GM21723 (cell line): ENCODE measurements at regions not wholly inside any gene's neighbourhood (a gene's known extent, or its start where the extent isn't known, plus 50 kb on each side); places are given as distances from the start of the nearest gene placed in this dataset.
A peak's percentile ranks its signal among the peaks of the same experiment; 100 is the strongest.
"Not testable (repeated sequence)": the region's sequence is repeated elsewhere in the genome, so short reads cannot be mapped to it uniquely, and the experiment has no call there.

ENCODE experiments used
- ATAC-seq: cut with Tn5 transposase; IDR thresholded peaks from one replicate; pipeline ENCODE4 v1.9.1; 2021; ENCODE audit warnings: mild to moderate bottlenecking, moderate library complexity; ENCODE audit not compliant: unreplicated experiment

DNA sequence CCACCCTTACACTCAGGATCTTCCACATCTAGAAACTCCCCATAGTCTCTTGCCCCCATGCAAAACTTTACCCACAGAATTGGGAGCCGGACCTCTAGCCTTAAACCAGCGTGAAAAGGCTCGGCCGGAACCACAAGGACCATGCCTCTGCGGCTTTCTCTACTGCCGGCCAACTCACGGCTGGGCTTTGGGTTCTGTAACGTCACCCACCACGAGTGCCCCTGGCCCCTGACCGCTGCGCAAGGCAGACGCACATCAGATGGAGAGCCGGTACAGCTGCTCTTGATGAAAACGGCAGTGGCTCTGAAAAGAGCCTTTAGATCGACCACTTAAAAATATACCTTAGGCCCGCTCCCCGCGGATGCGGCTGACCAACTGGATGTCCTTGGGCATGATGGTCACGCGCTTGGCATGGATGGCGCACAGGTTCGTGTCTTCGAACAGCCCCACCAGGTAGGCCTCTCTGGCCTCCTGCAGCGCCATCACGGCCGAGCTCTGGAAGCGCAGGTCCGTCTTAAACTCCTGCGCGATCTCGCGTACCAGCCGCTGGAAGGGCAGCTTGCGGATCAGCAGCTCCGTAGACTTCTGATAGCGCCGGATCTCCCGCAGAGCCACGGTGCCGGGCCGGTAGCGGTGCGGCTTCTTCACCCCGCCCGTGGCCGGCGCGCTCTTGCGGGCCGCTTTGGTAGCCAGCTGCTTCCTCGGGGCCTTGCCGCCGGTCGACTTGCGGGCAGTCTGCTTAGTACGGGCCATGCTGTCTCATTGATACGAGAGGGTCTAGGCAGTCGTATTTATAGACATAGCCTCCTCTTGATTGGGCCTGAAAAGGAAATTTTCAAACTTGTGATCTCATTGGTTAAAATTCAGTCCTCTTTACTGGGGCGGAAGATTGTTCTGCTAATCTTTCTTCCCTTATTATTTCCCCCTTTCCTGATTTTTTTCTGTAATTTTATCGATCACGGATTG is 66.3 kb downstream of the FAM72C start:
- ATAC-seq = not testable (repeated sequence)

DNA sequence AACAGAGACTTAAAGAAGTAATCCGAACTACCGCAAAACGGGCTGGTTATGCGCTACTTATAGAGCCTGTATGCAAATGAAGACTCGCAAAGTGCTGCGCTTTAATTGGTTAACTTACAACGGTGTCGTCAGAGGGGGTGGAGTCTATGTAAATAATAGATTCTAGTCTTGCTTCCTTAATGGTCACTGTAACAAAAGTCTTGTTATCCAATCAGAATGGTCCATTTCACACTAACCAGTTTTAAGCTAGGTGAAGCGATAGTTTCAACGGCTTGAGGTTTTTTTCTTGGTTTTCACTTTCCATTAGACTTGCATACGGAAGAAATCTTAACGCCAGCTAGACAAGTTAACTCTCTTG is 67.2 kb downstream of the FAM72C start:
- ATAC-seq = not testable (repeated sequence)

GRCh38 chr1:143903899-143904621 is 67.7 kb downstream of the FAM72C start:
- ATAC-seq = not testable (repeated sequence)

- ATAC-seq = not testable (repeated sequence)
Measured at GRCh38 chr1:143896377-143896776, 75.4 kb downstream of the FAM72C start.

DNA sequence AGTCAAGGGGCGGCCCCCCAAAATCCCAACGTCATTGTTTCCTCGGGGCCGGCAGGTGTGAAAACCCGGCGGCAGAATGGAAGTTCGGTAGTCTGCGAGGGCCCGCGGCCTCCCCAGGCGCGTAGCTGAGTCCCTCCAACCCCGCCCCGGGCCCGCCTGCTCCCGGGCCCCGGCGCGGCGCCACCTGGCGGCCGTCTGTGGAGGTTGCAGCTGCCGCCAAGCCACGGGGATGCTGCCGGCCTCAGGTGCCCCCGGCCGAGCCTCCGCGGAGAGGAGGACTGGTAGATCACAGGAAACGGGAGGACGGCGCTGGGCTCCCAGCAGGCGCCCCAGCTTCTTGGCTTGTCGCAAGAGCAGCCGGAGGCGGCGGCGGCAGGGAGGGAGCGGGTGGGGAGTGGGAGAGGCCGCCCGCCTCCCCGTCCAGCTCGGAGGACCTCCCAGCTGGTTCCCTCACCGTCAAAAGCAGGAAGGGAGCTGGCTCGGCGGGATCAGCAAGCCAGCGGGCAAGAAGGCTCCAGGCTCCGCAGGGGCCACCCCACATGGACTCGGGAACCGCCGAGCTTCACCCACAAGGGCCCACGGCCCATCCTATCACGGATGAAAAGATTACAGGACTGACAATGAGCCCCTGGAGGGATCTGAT is 86.7 kb downstream of the FAM72C start:
- ATAC-seq = peak; percentile 95

DNA sequence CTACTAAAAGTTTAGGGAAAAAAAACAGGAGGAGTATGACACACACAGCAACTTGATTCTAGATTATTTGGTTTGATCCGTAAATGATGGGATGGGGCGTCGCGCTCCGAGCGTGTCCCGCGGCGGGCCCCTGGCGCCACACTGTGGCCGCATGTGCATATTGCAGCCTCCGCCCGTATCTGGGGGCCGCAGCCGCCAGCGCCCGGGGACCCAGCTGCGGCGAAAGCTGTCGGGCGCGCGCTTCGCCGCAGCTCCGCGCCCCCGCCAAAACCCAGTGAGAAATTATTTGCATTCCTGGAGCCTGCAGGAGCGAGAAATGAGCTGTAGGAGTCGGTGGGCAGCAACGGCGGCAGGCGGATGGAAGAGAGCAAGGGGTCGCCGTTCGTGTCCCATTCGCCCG is 87.3 kb downstream of the FAM72C start:
- peak; percentile 91 for ATAC-seq

DNA sequence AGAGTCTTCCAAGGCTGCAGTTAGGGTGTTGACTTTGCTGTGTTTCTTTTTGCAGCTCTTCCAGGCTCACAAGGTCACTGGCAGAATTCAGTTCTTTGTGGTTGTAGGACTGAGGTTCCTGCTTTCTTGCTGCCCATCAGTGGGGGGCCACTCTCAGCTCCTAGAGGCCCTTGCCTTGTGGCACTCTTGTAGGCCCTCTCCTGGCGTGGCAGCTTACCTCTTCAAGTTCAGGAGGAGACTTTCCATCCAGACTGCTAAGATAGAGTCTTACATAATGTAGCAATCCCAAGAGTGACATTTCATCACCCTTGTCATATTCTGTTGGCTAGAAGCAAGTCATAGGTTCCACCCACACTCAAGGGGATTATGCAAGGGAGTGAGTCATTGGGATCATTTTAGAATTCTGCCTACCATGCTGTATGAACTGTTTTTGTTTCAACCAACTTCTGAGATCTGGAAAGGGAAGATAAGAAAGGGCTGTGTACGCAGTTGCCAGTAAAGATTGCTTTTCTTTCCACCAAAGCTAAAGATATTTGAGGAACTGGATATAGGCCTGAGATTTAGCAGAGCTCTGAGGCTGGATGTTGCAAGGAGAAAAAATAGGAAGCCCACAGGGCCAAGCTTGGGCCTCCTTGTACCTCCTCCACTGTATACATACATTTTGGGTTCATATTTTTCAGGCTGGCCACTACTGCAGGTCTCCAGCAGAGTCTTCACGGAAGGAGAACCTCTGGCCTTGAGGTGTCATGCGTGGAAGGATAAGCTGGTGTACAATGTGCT is 91.8 kb downstream of the FAM72C start:
- ATAC-seq = not testable (repeated sequence)

DNA sequence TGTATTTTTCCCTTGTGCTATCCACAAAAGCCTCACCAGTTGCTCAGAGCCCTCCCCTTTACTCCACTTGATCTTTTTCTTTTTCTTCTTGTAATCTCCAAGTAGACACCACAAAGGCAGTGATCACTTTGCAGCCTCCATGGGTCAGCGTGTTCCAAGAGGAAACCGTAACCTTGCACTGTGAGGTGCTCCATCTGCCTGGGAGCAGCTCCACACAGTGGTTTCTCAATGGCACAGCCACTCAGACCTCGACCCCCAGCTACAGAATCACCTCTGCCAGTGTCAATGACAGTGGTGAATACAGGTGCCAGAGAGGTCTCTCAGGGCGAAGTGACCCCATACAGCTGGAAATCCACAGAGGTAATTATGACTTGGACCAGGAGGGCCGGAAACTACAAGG is 95.8 kb downstream of the FAM72C start:
- ATAC-seq = not testable (repeated sequence)

GRCh38 chr1:143874625-143875024 is 97.2 kb downstream of the FAM72C start:
- not testable (repeated sequence) for ATAC-seq

DNA sequence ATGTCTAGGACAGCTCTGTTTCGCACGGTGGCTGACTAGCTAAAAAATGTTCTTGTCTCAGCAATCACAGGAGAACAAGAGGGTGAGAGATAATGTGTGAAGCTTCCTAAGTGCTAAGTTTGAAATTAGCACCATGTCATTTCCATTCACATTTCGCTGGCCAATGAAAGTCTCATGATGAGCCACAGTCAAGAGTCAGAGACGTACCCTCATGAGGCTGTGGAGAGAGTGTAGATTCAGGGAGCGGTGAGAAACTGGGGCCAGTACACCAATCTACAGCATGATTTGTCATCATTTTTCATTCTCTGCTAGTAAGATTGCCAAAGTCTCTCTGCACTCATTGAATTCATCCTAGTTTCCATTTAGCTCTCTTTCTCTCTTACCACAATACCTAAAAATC is 98.1 kb downstream of the FAM72C start:
- ATAC-seq = not testable (repeated sequence)

GRCh38 chr1:143870388-143870787 is 101.4 kb downstream of the FAM72C start:
- not testable (repeated sequence) for ATAC-seq

- not testable (repeated sequence) for ATAC-seq
Measured at GRCh38 chr1:143867590-143868220, 104.1 kb downstream of the FAM72C start.

DNA sequence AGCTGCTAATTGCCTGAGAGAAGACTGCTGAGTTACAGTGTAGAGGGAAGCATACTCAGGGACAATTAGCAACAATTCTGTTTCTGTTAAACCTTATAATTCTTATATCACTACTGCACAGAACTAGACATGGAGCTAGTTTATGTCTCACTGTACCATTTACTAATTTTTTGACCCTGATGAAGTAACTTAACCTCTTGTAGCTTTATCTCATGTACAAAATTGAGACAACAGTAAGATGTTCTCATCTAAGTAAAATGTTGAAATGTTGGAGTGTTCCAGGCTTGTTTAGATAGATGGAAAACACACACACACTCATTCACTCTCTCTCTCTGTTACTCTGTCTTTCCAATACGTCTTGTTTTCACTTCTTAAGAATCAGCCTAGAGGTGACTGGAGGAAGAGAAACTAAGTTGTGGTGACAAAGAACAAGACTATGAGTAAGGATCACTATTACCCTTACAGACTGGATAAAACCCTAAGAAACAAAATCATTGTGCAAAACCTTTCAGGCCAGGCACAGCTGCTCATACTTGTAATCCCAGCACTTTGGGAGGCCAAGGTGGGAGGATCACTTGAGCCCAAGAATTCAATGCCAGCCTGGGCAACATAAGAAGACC is 107.8 kb downstream of the FAM72C start:
- ATAC-seq = peak; percentile 65

- ATAC-seq = not testable (repeated sequence)
Measured at GRCh38 chr1:143862722-143863121, 109.1 kb downstream of the FAM72C start.

GRCh38 chr1:143861306-143861705 is 110.5 kb downstream of the FAM72C start:
- not testable (repeated sequence) for ATAC-seq

DNA sequence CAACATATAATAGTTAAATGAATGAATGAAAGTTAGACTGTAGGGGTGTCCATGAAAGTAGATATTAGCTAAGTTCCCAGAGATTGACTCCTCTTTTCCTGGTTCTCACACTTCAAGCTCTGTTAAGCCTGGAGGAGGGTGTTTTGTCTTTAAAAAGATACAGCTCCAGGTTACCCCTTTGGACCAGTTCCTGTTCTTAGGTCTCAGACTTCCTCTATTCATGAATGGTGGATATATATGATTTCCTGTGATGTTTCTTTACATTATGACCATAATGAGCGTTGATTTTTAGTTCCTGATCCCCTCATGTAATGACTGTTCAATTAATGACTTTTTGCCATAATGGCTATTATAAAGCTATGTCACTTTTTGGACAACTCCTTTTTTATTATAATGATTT is 115.9 kb downstream of the FAM72C start:
- ATAC-seq = not testable (repeated sequence)

GRCh38 chr1:143854069-143854468 is 117.7 kb downstream of the FAM72C start:
- ATAC-seq = not testable (repeated sequence)

GRCh38 chr1:143850637-143851036 is 121.1 kb downstream of the FAM72C start:
- ATAC-seq = not testable (repeated sequence)

DNA sequence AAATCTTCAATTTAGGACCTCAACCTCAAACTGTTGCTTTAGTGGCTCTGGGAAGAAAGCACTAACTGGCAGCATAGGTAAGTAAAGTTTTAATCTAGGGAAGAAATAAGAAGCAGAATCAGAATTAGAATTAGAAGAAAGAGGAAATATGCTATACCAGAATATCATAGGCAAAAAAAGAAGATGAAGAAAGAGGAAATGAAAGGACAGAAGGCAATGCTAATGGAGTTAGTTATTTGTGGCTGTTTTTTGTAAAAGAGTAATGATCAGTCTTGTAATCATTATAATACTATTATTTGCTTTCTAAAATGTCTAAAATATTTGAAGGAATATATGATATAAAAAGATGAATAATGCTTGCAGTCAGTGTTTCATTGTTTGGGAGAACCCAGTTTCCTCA is 122.9 kb downstream of the FAM72C start:
- ATAC-seq = not testable (repeated sequence)

GRCh38 chr1:143845193-143845592 is 126.6 kb downstream of the FAM72C start:
- not testable (repeated sequence) for ATAC-seq
